HEK293 (cell line): ENCODE measurements at regions not wholly inside any gene's neighbourhood (a gene's known extent, or its start where the extent isn't known, plus 50 kb on each side); places are given as distances from the start of the nearest gene placed in this dataset.

Source experiments
- BCL11A ChIP-seq: fragments of 450-650 bp; formaldehyde crosslinking; IDR thresholded peaks from 2 replicates; pipeline ENCODE4 v1.5.1; 2016; ENCODE audit warnings: low read depth, missing biosample characterization, missing genetic modification characterization
- BCL6B ChIP-seq: fragments of 450-650 bp; formaldehyde crosslinking; IDR thresholded peaks from 2 replicates; pipeline ENCODE4 v1.5.1; 2017; ENCODE audit warnings: missing biosample characterization, missing genetic modification characterization
- CTCF ChIP-seq: fragments of 450-650 bp; formaldehyde crosslinking; IDR thresholded peaks from 2 replicates; pipeline ENCODE4 v1.5.1; 2016; ENCODE audit warnings: missing biosample characterization, missing genetic modification characterization
- GLI2 ChIP-seq: fragments of 450-650 bp; formaldehyde crosslinking; IDR thresholded peaks from 2 replicates; pipeline ENCODE4; 2017; ENCODE audit warnings: missing biosample characterization, missing genetic modification characterization, low read depth, borderline replicate concordance
- SP2 ChIP-seq: fragments of 450-650 bp; formaldehyde crosslinking; IDR thresholded peaks from 2 replicates; pipeline ENCODE4 v1.5.1; 2016; ENCODE audit warnings: missing biosample characterization, missing genetic modification characterization
- SP7 ChIP-seq: fragments of 450-650 bp; formaldehyde crosslinking; IDR thresholded peaks from 2 replicates; pipeline ENCODE4 v1.5.1; 2016; ENCODE audit warnings: missing biosample characterization, missing genetic modification characterization
- ZBTB44 ChIP-seq: fragments of 450-650 bp; IDR thresholded peaks from 2 replicates; pipeline ENCODE4 v1.5.1; 2018; ENCODE audit warnings: missing biosample characterization, mild to moderate bottlenecking, missing genetic modification characterization
- ZEB2 ChIP-seq: fragments of 450-650 bp; formaldehyde crosslinking; IDR thresholded peaks from 2 replicates; pipeline ENCODE4 v1.5.1; 2016; ENCODE audit warnings: missing biosample characterization, missing genetic modification characterization
- ZNF24 ChIP-seq: fragments of 450-650 bp; formaldehyde crosslinking; IDR thresholded peaks from 2 replicates; pipeline ENCODE4 v1.5.1; 2016; ENCODE audit warnings: missing biosample characterization, missing genetic modification characterization
- ZNF513 ChIP-seq: fragments of 450-650 bp; IDR thresholded peaks from 2 replicates; pipeline ENCODE4 v1.5.1; 2018; ENCODE audit warnings: missing biosample characterization, missing genetic modification characterization
- ZNF623 ChIP-seq: fragments of 450-650 bp; formaldehyde crosslinking; IDR thresholded peaks from 2 replicates; pipeline ENCODE4 v1.5.1; 2016; ENCODE audit warnings: missing biosample characterization, missing genetic modification characterization
- ZNF701 ChIP-seq: fragments of 450-650 bp; formaldehyde crosslinking; IDR thresholded peaks from 2 replicates; pipeline ENCODE4 v1.5.1; 2016; ENCODE audit warnings: missing biosample characterization, missing genetic modification characterization
- ZNF704 ChIP-seq: fragments of 450-650 bp; formaldehyde crosslinking; IDR thresholded peaks from 2 replicates; pipeline ENCODE4 v1.5.1; 2016; ENCODE audit warnings: missing biosample characterization, missing genetic modification characterization

- TF ChIP-seq GLI2 (tag by site-specific recombination) = no peak
- TF ChIP-seq ZNF513 (tag by site-specific recombination) = no peak
- no peak for TF ChIP-seq ZNF24 (tag by site-specific recombination)
- no peak for TF ChIP-seq CTCF (tag by site-specific recombination)
- no peak for TF ChIP-seq BCL6B (tag by site-specific recombination)
- no peak for TF ChIP-seq ZNF623 (tag by site-specific recombination)
- TF ChIP-seq ZEB2 (tag by site-specific recombination) = no peak
- TF ChIP-seq SP2 (tag by site-specific recombination) = no peak
- no peak for TF ChIP-seq ZNF701
- no peak for TF ChIP-seq SP7 (tag by site-specific recombination)
- no peak for TF ChIP-seq ZBTB44
- no peak for TF ChIP-seq BCL11A
- TF ChIP-seq ZNF704 (tag by site-specific recombination) = no peak
These were observed 911.5 kb upstream of the RAG2 start for GRCh38 chr11:37509506-37509905.
